Upper lobe of left lung (tissue), 6 donors: ENCODE measurements at regions not wholly inside any gene's neighbourhood (a gene's known extent, or its start where the extent isn't known, plus 50 kb on each side); places are given as distances from the start of the nearest gene placed in this dataset.

Experiments
- ATAC-seq, 2 donors: fragments of 200-7000 bp; cut with Tn5 transposase; one replicate each; pipeline ENCODE4 v1.9.1; 2022; ENCODE audit warnings: mild to moderate bottlenecking in 2 of 2, moderate library complexity in 2 of 2; ENCODE audit not compliant: low FRiP score in 2 of 2
- DNase-seq, 2 donors: peaks; one replicate each; pipeline ENCODE4 v3.0.0-alpha.2; 2019 to 2020
- H3K27ac ChIP-seq, 4 donors: fragments of 200-600 bp; sonication (generic); one replicate each; pipeline ENCODE4 v1.5.1; 2016 to 2019
- H3K27me3 ChIP-seq, 4 donors: fragments of 200-600 bp; sonication (generic); one replicate each; pipeline ENCODE4 v1.5.1; 2017 to 2019
- H3K36me3 ChIP-seq, 4 donors: fragments of 200-600 bp; sonication (generic); one replicate each; pipeline ENCODE4 v1.5.1; 2016 to 2019
- H3K4me1 ChIP-seq, 4 donors: fragments of 200-600 bp; sonication (generic); one replicate each; pipeline ENCODE4 v1.5.1; 2018 to 2019
- H3K4me3 ChIP-seq, 4 donors: fragments of 200-600 bp; sonication (generic); one replicate each; pipeline ENCODE4 v1.5.1; 2017 to 2019; ENCODE audit warnings: mild to moderate bottlenecking in 2 of 4, moderate library complexity in 1 of 4
- H3K9me3 ChIP-seq, 4 donors: fragments of 200-600 bp; sonication (generic); one replicate each; pipeline ENCODE4 v1.5.1; 2018 to 2019
- CTCF ChIP-seq, 6 experiments: fragments of 450-650 bp in 4 of 6; fragments of 200-600 bp in 2 of 6; sonication (generic) in 2 of 6; IDR thresholded peaks; one replicate each; pipeline ENCODE4 v1.5.1; 2016 to 2019; ENCODE audit warnings: antibody characterized with exemption in 6 of 6
- EP300 ChIP-seq, 4 donors: sonication (generic); formaldehyde crosslinking; IDR thresholded peaks; one replicate each; pipeline ENCODE4 v1.5.1; 2017; ENCODE audit warnings: antibody characterized with exemption in 4 of 4, control low read depth in 2 of 4
- POLR2A ChIP-seq, 4 donors: fragments of 450-650 bp; IDR thresholded peaks; one replicate each; pipeline ENCODE4 v1.5.1; 2016 to 2017; ENCODE audit warnings: antibody characterized with exemption in 4 of 4, mild to moderate bottlenecking in 2 of 4
- POLR2AphosphoS5 ChIP-seq, 2 donors: sonication (generic); formaldehyde crosslinking; IDR thresholded peaks; one replicate each; pipeline ENCODE4 v1.5.1; 2017; ENCODE audit warnings: antibody characterized with exemption in 2 of 2
- WGBS, 2 donors: methylation state at CpG; one replicate each; pipeline ENCODE4 v1.1.5; 2017 to 2018; 5-methylcytosine and 5-hydroxymethylcytosine counted together
- donor health status: DM: no; HTN: no; CAD: no; lungs with moderate emphysema.
- donor health status: DM: no; HTN: yes; CAD: no; lungs with severe emphysema.

GRCh38 chr4:30616942-30617646 lies 103.1 kb upstream of the PCDH7 start:
- Histone ChIP-seq H3K27me3 (no peaks in the 10 kb centered on the region), H3K36me3 (no peaks in the 10 kb centered on the region), H3K9me3 (no peaks in the 10 kb centered on the region), H3K27ac (no peak overlapping the region), H3K4me3 (no peak overlapping the region), H3K4me1 (no peaks in the 10 kb centered on the region)
- DNase-seq, result no peak
- no peak for ATAC-seq
- 87 to 92% methylated on average over 2 of the region's 2 CpGs for WGBS, 2 donors
- TF ChIP-seq POLR2AphosphoS5 (IDR thresholded peaks at IDR 0.05) (no peak), CTCF (IDR thresholded peaks at IDR 0.05) (no peak), POLR2A (IDR thresholded peaks at IDR 0.05) (no peak), EP300 (IDR thresholded peaks at IDR 0.05) (no peak)

- no peaks in the 10 kb centered on the region for H3K27me3 ChIP-seq
Measured at GRCh38 chr4:30617836-30618235, 102.3 kb upstream of the PCDH7 start.

GRCh38 chr4:30619679-30620078 lies 100.5 kb upstream of the PCDH7 start:
- H3K4me1 ChIP-seq, result no peaks in the 10 kb centered on the region
- no peak overlapping the region for H3K27ac ChIP-seq
- no peak for DNase-seq
- no peak for ATAC-seq
- no peak for TF ChIP-seq CTCF (IDR thresholded peaks at IDR 0.05)
- no peak for TF ChIP-seq EP300 (IDR thresholded peaks at IDR 0.05)
- no peak for TF ChIP-seq POLR2AphosphoS5 (IDR thresholded peaks at IDR 0.05)
- no peak for TF ChIP-seq POLR2A (IDR thresholded peaks at IDR 0.05)
- no peaks in the 10 kb centered on the region for H3K36me3 ChIP-seq
- H3K9me3 ChIP-seq, result no peaks in the 10 kb centered on the region
- no peaks in the 10 kb centered on the region for H3K27me3 ChIP-seq
- 0 to 47% methylated on average over 1 of the region's 1 CpG for WGBS, 2 donors
- H3K4me3 ChIP-seq, result no peak overlapping the region

More at GRCh38 chr4:30617836-30618235, 102.3 kb upstream of the PCDH7 start:
- Histone ChIP-seq H3K4me3 (no peak overlapping the region), H3K4me1 (no peaks in the 10 kb centered on the region), H3K27ac (no peak overlapping the region), H3K9me3 (no peaks in the 10 kb centered on the region), H3K36me3 (no peaks in the 10 kb centered on the region)
- ATAC-seq, result no peak
- no peak for TF ChIP-seq POLR2A (IDR thresholded peaks at IDR 0.05)
- TF ChIP-seq POLR2AphosphoS5 (IDR thresholded peaks at IDR 0.05), result no peak
- no peak for TF ChIP-seq CTCF (IDR thresholded peaks at IDR 0.05)
- TF ChIP-seq EP300 (IDR thresholded peaks at IDR 0.05), result no peak
- 68 to 69% methylated on average over 2 of the region's 2 CpGs for WGBS, 2 donors
- no peak for DNase-seq

- Histone ChIP-seq H3K4me1 (no peaks in the 10 kb centered on the region), H3K27ac (no peak overlapping the region), H3K36me3 (no peaks in the 10 kb centered on the region), H3K27me3 (no peaks in the 10 kb centered on the region), H3K4me3 (no peak overlapping the region), H3K9me3 (no peaks in the 10 kb centered on the region)
- TF ChIP-seq CTCF (IDR thresholded peaks at IDR 0.05), result no peak
- DNase-seq (no peak), ATAC-seq (no peak)
- 70 to 85% methylated on average over 1 of the region's 1 CpG for WGBS, 2 donors
Measured at GRCh38 chr4:30620711-30621110, 99.5 kb upstream of the PCDH7 start.

GRCh38 chr4:30630431-30630830 lies 89.7 kb upstream of the PCDH7 start:
- WGBS, 2 donors, result 60 to 69% methylated on average over 3 of the region's 3 CpGs
- no peaks in the 10 kb centered on the region for H3K36me3 ChIP-seq
- H3K27ac ChIP-seq, result no peak overlapping the region
- no peak for DNase-seq
- peaks cover 0 to 3% (median 0%) of the 10 kb centered on the region in 4 donors for H3K9me3 ChIP-seq
- H3K4me3 ChIP-seq, result no peak overlapping the region
- H3K4me1 ChIP-seq, result no peaks in the 10 kb centered on the region
- no peaks in the 10 kb centered on the region for H3K27me3 ChIP-seq
- TF ChIP-seq CTCF (IDR thresholded peaks at IDR 0.05) (no peak), POLR2A (IDR thresholded peaks at IDR 0.05) (no peak), EP300 (IDR thresholded peaks at IDR 0.05) (no peak), POLR2AphosphoS5 (IDR thresholded peaks at IDR 0.05) (no peak)
- no peak for ATAC-seq
